DLD1 (cell line): ENCODE measurements at regions not wholly inside any gene's neighbourhood (a gene's known extent, or its start where the extent isn't known, plus 50 kb on each side); places are given as distances from the start of the nearest gene placed in this dataset.

Experiments used
- in situ Hi-C: cut with HindIII; loops from 2 replicates; pipeline ENCODE4 v1.10.0; 2017; ENCODE audit warnings: low sequenced_read_pairs

GRCh38 chr10:91127341-91128082 is 93.0 kb upstream of the PCGF5 start:
- in situ Hi-C loops, result loop anchor here (25.0 kb wide), 1 partner anchor 215 kb away; the partner anchor contains the start of gene ANKRD1

GRCh38 chr10:91135113-91135512 is 85.3 kb upstream of the PCGF5 start:
- in situ Hi-C loops, result loop anchor here (25.0 kb wide), 1 partner anchor 223 kb away; the partner anchor contains the start of gene ANKRD1

GRCh38 chr10:91137011-91137643 is 83.3 kb upstream of the PCGF5 start:
- in situ Hi-C loops, result loop anchor here (25.0 kb wide), 1 partner anchor 225 kb away; the partner anchor contains the start of gene ANKRD1

- in situ Hi-C loops, result loop anchor here (25.0 kb wide), 1 partner anchor 226 kb away; the partner anchor contains the start of gene ANKRD1
These were observed 82.6 kb upstream of the PCGF5 start for GRCh38 chr10:91137822-91138221.

GRCh38 chr10:91140995-91141549 is 79.4 kb upstream of the PCGF5 start:
- in situ Hi-C loops, result loop anchor here (25.0 kb wide), 1 partner anchor 229 kb away; the partner anchor contains the start of gene ANKRD1

- in situ Hi-C loops, result loop anchor here (25.0 kb wide), 1 partner anchor 233 kb away; the partner anchor contains the start of gene ANKRD1
These were observed 75.5 kb upstream of the PCGF5 start for GRCh38 chr10:91144961-91145360.

GRCh38 chr10:91146146-91146545 is 74.3 kb upstream of the PCGF5 start:
- in situ Hi-C loops, result loop anchor here (25.0 kb wide), 1 partner anchor 234 kb away; the partner anchor contains the start of gene ANKRD1

- in situ Hi-C loops, result loop anchor here (25.0 kb wide), 1 partner anchor 237 kb away; the partner anchor contains the start of gene ANKRD1
These were observed 70.9 kb upstream of the PCGF5 start for GRCh38 chr10:91149550-91149949.

GRCh38 chr10:91150631-91151030 is 69.8 kb upstream of the PCGF5 start:
- in situ Hi-C loops, result no loop called here

- in situ Hi-C loops, result no loop called here
These were observed 67.0 kb upstream of the PCGF5 start for GRCh38 chr10:91153508-91153907.

GRCh38 chr10:91154842-91155241 is 65.6 kb upstream of the PCGF5 start:
- in situ Hi-C loops, result no loop called here

- in situ Hi-C loops, result no loop called here
These were observed 64.3 kb upstream of the PCGF5 start for GRCh38 chr10:91156196-91156595.

GRCh38 chr10:91159254-91159783 is 61.1 kb upstream of the PCGF5 start:
- in situ Hi-C loops, result no loop called here

GRCh38 chr10:91162050-91162494 is 58.4 kb upstream of the PCGF5 start:
- in situ Hi-C loops, result no loop called here

GRCh38 chr10:91162495-91163268 is 57.8 kb upstream of the PCGF5 start:
- in situ Hi-C loops, result no loop called here

- in situ Hi-C loops, result no loop called here
These were observed 57.1 kb upstream of the PCGF5 start for GRCh38 chr10:91163269-91163868.

GRCh38 chr10:91163869-91164474 is 56.5 kb upstream of the PCGF5 start:
- in situ Hi-C loops, result no loop called here

GRCh38 chr10:91164520-91165065 is 55.9 kb upstream of the PCGF5 start:
- in situ Hi-C loops, result no loop called here

GRCh38 chr10:91167406-91167805 is 53.1 kb upstream of the PCGF5 start:
- in situ Hi-C loops, result no loop called here
